Keratinocyte (primary cell): ENCODE measurements at regions not wholly inside any gene's neighbourhood (a gene's known extent, or its start where the extent isn't known, plus 50 kb on each side); places are given as distances from the start of the nearest gene placed in this dataset.

Source experiments
- CTCF ChIP-seq, 3 experiments: IDR thresholded peaks in 1 of 3; conservative IDR thresholded peaks in 1 of 3; optimal IDR thresholded peaks in 1 of 3; 2 replicates in 2 of 3; 3 replicates in 1 of 3; pipeline versions ENCODE3 to v1.5.1; 2011; ENCODE audit warnings: low read length in 3 of 3, mild to moderate bottlenecking in 3 of 3, moderate library complexity in 2 of 3, control low read depth in 1 of 3, inconsistent platforms in 1 of 3; ENCODE audit not compliant: insufficient read depth in 2 of 3; ENCODE audit errors: extremely low read depth in 1 of 3
- EZH2 ChIP-seq: IDR thresholded peaks from one replicate; pipeline ENCODE4 v1.6.1; 2012; ENCODE audit warnings: inconsistent platforms, mild to moderate bottlenecking, low read length, moderate library complexity

- no peak for TF ChIP-seq CTCF (optimal IDR thresholded peaks at IDR 0.05 in 1 of 3, IDR thresholded peaks at IDR 0.05 in 1 of 3, conservative IDR thresholded peaks at IDR 0.05 in 1 of 3; ENCODE audit: extremely low read depth in 1 of 3, insufficient read depth in 2 of 3, low read length in 3 of 3)
- no peak for TF ChIP-seq EZH2
Observed at GRCh38 chr2:236685361-236685760, 115.7 kb downstream of the ACKR3 start.
